Endothelial cell of umbilical vein (primary cell): ENCODE measurements at regions not wholly inside any gene's neighbourhood (a gene's known extent, or its start where the extent isn't known, plus 50 kb on each side); places are given as distances from the start of the nearest gene placed in this dataset.

ENCODE experiments used
- BruUV-seq: library from RNA; stranded (reverse); fragments of 400-500 nt; replicated peaks from 2 replicates; lab custom pipeline; 2021; lab: Mats Ljungman, UMichigan
- CTCF ChIA-PET: fragments of 300-600, 350-600 bp; sonication (Branson Sonifier 250); formaldehyde crosslinking; loops from one replicate; lab custom pipeline; 2021; ENCODE audit warnings: antibody characterized with exemption, inconsistent platforms; lab: Charles Lee
- POLR2A ChIA-PET: fragments of 300-600, 350-600 bp; sonication (Branson Sonifier 250); formaldehyde crosslinking; loops from one replicate; lab custom pipeline; 2021; ENCODE audit warnings: antibody characterized with exemption, inconsistent platforms; lab: Charles Lee
- DNase-seq: peaks from one replicate; pipeline ENCODE4 v3.0.0-alpha.2; 2011; ENCODE audit warnings: low read depth, low spot score
- FAIRE-seq: peaks from 2 replicates; lab custom pipeline; 2011; peaks lifted over from hg19 to GRCh38; lab: Jason Lieb, UNC
- H2AFZ ChIP-seq: 2 replicates; pipeline ENCODE4 v1.6.0; 2012; ENCODE audit warnings: low read depth, low read length, control low read depth, inconsistent platforms
- H3K27ac ChIP-seq: 2 replicates; pipeline ENCODE4 v1.5.1; 2011; ENCODE audit warnings: low read depth, mild to moderate bottlenecking, control low read depth, low read length, moderate library complexity; ENCODE audit not compliant: insufficient read depth
- H3K27me3 ChIP-seq, 2 experiments: 2 replicates each; pipeline versions ENCODE4 v1.6.0 to v1.6.1; 2011; ENCODE audit warnings: low read length in 2 of 2, mixed read lengths in 1 of 2; ENCODE audit not compliant: control insufficient read depth in 2 of 2, insufficient read depth in 2 of 2
- H3K36me3 ChIP-seq, 2 experiments: 2 replicates in 1 of 2; 3 replicates in 1 of 2; pipeline ENCODE4 v1.5.1; 2011; ENCODE audit warnings: low read length in 2 of 2, mild to moderate bottlenecking in 1 of 2, moderate library complexity in 1 of 2; ENCODE audit not compliant: control insufficient read depth in 2 of 2, insufficient read depth in 2 of 2; ENCODE audit errors: extremely low read depth in 1 of 2
- H3K4me1 ChIP-seq: 3 replicates; pipeline ENCODE4 v1.5.1; 2011; ENCODE audit warnings: mild to moderate bottlenecking, low read length; ENCODE audit not compliant: control insufficient read depth, insufficient read depth; ENCODE audit errors: extremely low read depth
- H3K4me2 ChIP-seq: 2 replicates; pipeline ENCODE4 v1.6.1; 2011; ENCODE audit warnings: low read length, control low read depth, mixed read lengths; ENCODE audit not compliant: insufficient read depth
- H3K4me3 ChIP-seq, 3 experiments: fragments of 200-600 bp in 1 of 3; sonication (generic), shearing (Covaris generic) in 1 of 3; replicated peaks in 1 of 3; 2 replicates each; pipeline ENCODE4 v1.5.1; 2011 to 2016; ENCODE audit warnings: control low read depth in 3 of 3, low read length in 3 of 3, mild to moderate bottlenecking in 2 of 3, inconsistent platforms in 1 of 3, low read depth in 1 of 3, moderate library complexity in 1 of 3; ENCODE audit not compliant: insufficient read depth in 1 of 3
- H3K79me2 ChIP-seq: 2 replicates; pipeline ENCODE4 v1.6.0; 2012; ENCODE audit warnings: low read length, inconsistent platforms; ENCODE audit not compliant: control insufficient read depth, insufficient read depth
- H3K9ac ChIP-seq: replicated peaks from 2 replicates; pipeline ENCODE3; 2011; ENCODE audit warnings: low read length, control low read depth; ENCODE audit not compliant: insufficient read depth; ENCODE audit errors: extremely low read depth
- H3K9me1 ChIP-seq: replicated peaks from 3 replicates; pipeline ENCODE4 v1.6.0; 2011; ENCODE audit warnings: mild to moderate bottlenecking, low read length; ENCODE audit not compliant: control insufficient read depth, insufficient read depth; ENCODE audit errors: extremely low read depth
- H3K9me3 ChIP-seq: replicated peaks from 2 replicates; pipeline ENCODE4 v1.5.1; 2012; ENCODE audit warnings: low read length, inconsistent platforms; ENCODE audit not compliant: control insufficient read depth, insufficient read depth
- H4K20me1 ChIP-seq: replicated peaks from 2 replicates; pipeline ENCODE3; 2011; ENCODE audit warnings: mild to moderate bottlenecking, low read length; ENCODE audit not compliant: control insufficient read depth, insufficient read depth; ENCODE audit errors: extremely low read depth
- EZH2 ChIP-seq: IDR thresholded peaks from 2 replicates; pipeline ENCODE4 v1.6.1; 2012; ENCODE audit warnings: borderline replicate concordance, low read depth, mild to moderate bottlenecking, moderate library complexity, low read length, inconsistent platforms; ENCODE audit not compliant: severe bottlenecking
- FOS ChIP-seq: IDR thresholded peaks from 2 replicates; pipeline ENCODE4 v1.6.1; 2011; ENCODE audit warnings: mild to moderate bottlenecking, low read length, moderate library complexity, borderline replicate concordance; ENCODE audit not compliant: insufficient read depth
- GATA2 ChIP-seq: IDR thresholded peaks from 2 replicates; pipeline ENCODE4 v1.7.0; 2011; ENCODE audit warnings: low read depth, mild to moderate bottlenecking, moderate library complexity, mixed read lengths, low read length; ENCODE audit not compliant: insufficient read length, insufficient read depth
- JUN ChIP-seq: IDR thresholded peaks from 2 replicates; pipeline ENCODE4 v1.6.1; 2011; ENCODE audit warnings: borderline replicate concordance, low read depth; ENCODE audit not compliant: insufficient read length, insufficient read depth
- MYC ChIP-seq: IDR thresholded peaks from one replicate; pipeline ENCODE4 v1.6.1; 2011; ENCODE audit warnings: mild to moderate bottlenecking, low read depth, low read length
- POLR2A ChIP-seq: IDR thresholded peaks from 2 replicates; pipeline ENCODE4 v1.6.1; 2012; ENCODE audit warnings: low read depth, mild to moderate bottlenecking, control low read depth, low read length
- POLR2AphosphoS5 ChIP-seq: IDR thresholded peaks from 2 replicates; pipeline ENCODE4 v1.6.1; 2012; ENCODE audit warnings: low read depth, mild to moderate bottlenecking, control low read depth, low read length, moderate library complexity; ENCODE audit not compliant: insufficient read depth
- dilution Hi-C: fragments of 300-500 bp; cut with MboI; formaldehyde crosslinking; loops from one replicate; pipeline ENCODE4 v1.15.0; 2019; ENCODE audit warnings: low sequenced_read_pairs; ENCODE audit not compliant: extremely low pct_ligation_motif_present
- intact Hi-C: fragments of 100-400 bp; cut with micrococcal nuclease; formaldehyde crosslinking; loops from one replicate; pipeline ENCODE4 v1.10.0; 2022
- TF ChIP-seq, protein P1 (sequence below), 2 donors: IDR thresholded peaks; 1 replicate in 1 of 2; 2 replicates in 1 of 2; pipeline ENCODE4 v1.5.1; 2011; ENCODE audit warnings: low read length in 2 of 2, mild to moderate bottlenecking in 2 of 2, moderate library complexity in 2 of 2, control low read depth in 1 of 2, inconsistent platforms in 1 of 2, low read depth in 1 of 2; ENCODE audit not compliant: insufficient read depth in 1 of 2; ENCODE audit errors: extremely low read depth in 1 of 2
- TF ChIP-seq, protein P2 (sequence below): IDR thresholded peaks from 2 replicates; pipeline ENCODE4 v1.6.1; 2011; ENCODE audit not compliant: insufficient read depth, insufficient read length

DNA sequence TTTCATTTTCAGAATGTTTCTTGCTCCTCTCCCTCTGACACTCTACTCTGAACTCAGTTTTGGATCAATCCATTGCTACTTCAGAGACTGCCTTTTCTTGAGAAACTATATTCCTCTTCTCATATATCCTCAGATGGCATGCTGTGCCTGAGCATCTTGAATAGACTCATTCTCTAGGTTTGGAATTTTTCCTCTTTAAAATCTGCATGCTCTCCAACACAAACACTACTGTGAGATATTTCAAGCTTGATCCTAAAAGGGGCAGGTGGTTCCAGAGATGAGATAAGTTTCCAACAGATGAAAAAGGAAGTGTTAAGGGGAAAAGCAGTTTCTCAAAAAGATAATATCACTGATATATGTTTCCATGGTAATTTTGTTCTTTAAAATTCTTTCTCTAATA lies 742.2 kb upstream of the EPHA6 start:
- Histone ChIP-seq H3K9ac (no peak overlapping the region), H3K9me3 (no peaks in the 10 kb centered on the region), H3K36me3 (no peaks in the 10 kb centered on the region), H3K4me1 (no peaks in the 10 kb centered on the region), H3K4me3 (no peak overlapping the region), H3K9me1 (no peaks in the 10 kb centered on the region), H3K79me2 (no peaks in the 10 kb centered on the region), H2AFZ (no peak overlapping the region), H3K27ac (no peak overlapping the region), H3K27me3 (no peaks in the 10 kb centered on the region), H4K20me1 (no peaks in the 10 kb centered on the region), H3K4me2 (no peak overlapping the region)
- POLR2A ChIA-PET: no interaction called here
- dilution Hi-C loops (no loop called here), intact Hi-C loops (no loop called here)
- TF ChIP-seq POLR2AphosphoS5 (no peak), EZH2 (no peak), JUN (no peak), GATA2 (no peak), POLR2A (no peak), MYC (no peak), FOS (no peak)
- TF ChIP-seq, protein P1, sequence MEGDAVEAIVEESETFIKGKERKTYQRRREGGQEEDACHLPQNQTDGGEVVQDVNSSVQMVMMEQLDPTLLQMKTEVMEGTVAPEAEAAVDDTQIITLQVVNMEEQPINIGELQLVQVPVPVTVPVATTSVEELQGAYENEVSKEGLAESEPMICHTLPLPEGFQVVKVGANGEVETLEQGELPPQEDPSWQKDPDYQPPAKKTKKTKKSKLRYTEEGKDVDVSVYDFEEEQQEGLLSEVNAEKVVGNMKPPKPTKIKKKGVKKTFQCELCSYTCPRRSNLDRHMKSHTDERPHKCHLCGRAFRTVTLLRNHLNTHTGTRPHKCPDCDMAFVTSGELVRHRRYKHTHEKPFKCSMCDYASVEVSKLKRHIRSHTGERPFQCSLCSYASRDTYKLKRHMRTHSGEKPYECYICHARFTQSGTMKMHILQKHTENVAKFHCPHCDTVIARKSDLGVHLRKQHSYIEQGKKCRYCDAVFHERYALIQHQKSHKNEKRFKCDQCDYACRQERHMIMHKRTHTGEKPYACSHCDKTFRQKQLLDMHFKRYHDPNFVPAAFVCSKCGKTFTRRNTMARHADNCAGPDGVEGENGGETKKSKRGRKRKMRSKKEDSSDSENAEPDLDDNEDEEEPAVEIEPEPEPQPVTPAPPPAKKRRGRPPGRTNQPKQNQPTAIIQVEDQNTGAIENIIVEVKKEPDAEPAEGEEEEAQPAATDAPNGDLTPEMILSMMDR (IDR thresholded peaks at IDR 0.05; ENCODE audit: extremely low read depth in 1 of 2, insufficient read depth in 1 of 2, low read depth in 1 of 2, low read length in 2 of 2): no peak
- TF ChIP-seq, protein P2, sequence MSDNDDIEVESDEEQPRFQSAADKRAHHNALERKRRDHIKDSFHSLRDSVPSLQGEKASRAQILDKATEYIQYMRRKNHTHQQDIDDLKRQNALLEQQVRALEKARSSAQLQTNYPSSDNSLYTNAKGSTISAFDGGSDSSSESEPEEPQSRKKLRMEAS: no peak
- CTCF ChIA-PET: no interaction called here
- FAIRE-seq: no peak
- DNase-seq: no peak
- BruUV-seq: no TSS peak
